SK-N-SH (cell line): ENCODE measurements at regions not wholly inside any gene's neighbourhood (a gene's known extent, or its start where the extent isn't known, plus 50 kb on each side); places are given as distances from the start of the nearest gene placed in this dataset.

ENCODE experiments used
- CTCF ChIA-PET: fragments of 300-600, 350-600 bp; formaldehyde crosslinking; extraction: SDS; loops from one replicate; lab custom pipeline; 2021; lab: Yijun Ruan, JAX
- POLR2A ChIA-PET: fragments of 350-600 bp; sonication (Branson Sonifier 250); formaldehyde crosslinking; extraction: SDS; loops from one replicate; lab custom pipeline; 2020; ENCODE audit warnings: antibody characterized with exemption, inconsistent platforms; lab: Yijun Ruan, JAX
- DNase-seq: peaks from one replicate; pipeline ENCODE4 v3.0.0; 2012
- H2AFZ ChIP-seq: fragments of 200-600 bp; sonication (generic); 2 replicates; pipeline ENCODE4 v1.8.1; 2016; ENCODE audit warnings: antibody characterized with exemption, mild to moderate bottlenecking, low read depth
- H3F3A ChIP-seq: fragments of 200-600 bp; sonication (generic); replicated peaks from 2 replicates; pipeline ENCODE3; 2016; ENCODE audit warnings: antibody characterized with exemption, mild to moderate bottlenecking; ENCODE audit not compliant: insufficient read depth
- H3K27ac ChIP-seq, 2 experiments: fragments of 200-500 bp in 1 of 2; fragments of 200-600 bp in 1 of 2; sonication (Bioruptor generic) in 1 of 2; sonication (generic), shearing (Covaris generic) in 1 of 2; 2 replicates each; pipeline versions ENCODE4 v1.5.1 to v1.6.1; 2014 to 2016; ENCODE audit warnings: low read depth in 2 of 2, inconsistent platforms in 1 of 2, low read length in 1 of 2, mild to moderate bottlenecking in 1 of 2, mixed read lengths in 1 of 2
- H3K27me3 ChIP-seq: fragments of 200-600 bp; sonication (generic), shearing (Covaris generic); 2 replicates; pipeline ENCODE4 v1.6.1; 2016; ENCODE audit warnings: mixed run types; ENCODE audit not compliant: insufficient read depth
- H3K36me3 ChIP-seq, 2 experiments: fragments of 200-500 bp in 1 of 2; fragments of 200-600 bp in 1 of 2; sonication (Bioruptor generic) in 1 of 2; sonication (generic) in 1 of 2; replicated peaks in 1 of 2; 2 replicates each; pipeline versions ENCODE3 to v1.5.1; 2014 to 2016; ENCODE audit warnings: low read length in 1 of 2, mild to moderate bottlenecking in 1 of 2; ENCODE audit not compliant: insufficient read depth in 2 of 2, control insufficient read depth in 1 of 2
- H3K4me1 ChIP-seq, 2 experiments: fragments of 200-500 bp in 1 of 2; fragments of 200-600 bp in 1 of 2; sonication (Bioruptor generic) in 1 of 2; sonication (generic), shearing (Covaris generic) in 1 of 2; 2 replicates each; pipeline versions ENCODE4 v1.5.1 to v1.6.1; 2014 to 2016; ENCODE audit warnings: low read depth in 1 of 2, low read length in 1 of 2, mixed run types in 1 of 2; ENCODE audit not compliant: insufficient read depth in 2 of 2, control insufficient read depth in 1 of 2
- H3K4me2 ChIP-seq: fragments of 200-600 bp; sonication (generic), shearing (Covaris generic); 2 replicates; pipeline ENCODE4 v1.6.1; 2017; ENCODE audit warnings: mixed run types
- H3K4me3 ChIP-seq, 2 experiments: fragments of 200-500 bp in 1 of 2; fragments of 200-600 bp in 1 of 2; sonication (Bioruptor generic) in 1 of 2; sonication (generic), shearing (Covaris generic) in 1 of 2; 2 replicates each; pipeline versions ENCODE4 v1.5.1 to v1.8.1; 2014 to 2016; ENCODE audit warnings: low read depth in 2 of 2, inconsistent platforms in 1 of 2, low read length in 1 of 2, mild to moderate bottlenecking in 1 of 2, mixed read lengths in 1 of 2, moderate library complexity in 1 of 2
- H3K79me2 ChIP-seq: fragments of 200-600 bp; sonication (generic); 2 replicates; pipeline ENCODE4 v1.8.1; 2017; ENCODE audit warnings: mild to moderate bottlenecking; ENCODE audit not compliant: insufficient read depth
- H3K9ac ChIP-seq: fragments of 200-600 bp; sonication (generic); 2 replicates; pipeline ENCODE4 v1.6.1; 2017; ENCODE audit warnings: mixed run types
- H3K9me2 ChIP-seq: fragments of 200-600 bp; sonication (generic); 2 replicates; pipeline ENCODE4 v1.6.1; 2017; ENCODE audit warnings: mixed run types
- H3K9me3 ChIP-seq: fragments of 200-600 bp; sonication (generic); 2 replicates; pipeline ENCODE4 v1.6.1; 2017; ENCODE audit warnings: mixed run types, mild to moderate bottlenecking, moderate library complexity
- H4K20me1 ChIP-seq: fragments of 200-600 bp; sonication (generic); 2 replicates; pipeline ENCODE4 v1.6.1; 2017; ENCODE audit warnings: mild to moderate bottlenecking, mixed run types; ENCODE audit not compliant: insufficient read depth
- CHD2 ChIP-seq: fragments of 150-350 bp; IDR thresholded peaks from 2 replicates; pipeline ENCODE4 v1.6.1; 2018; ENCODE audit warnings: low read length; ENCODE audit not compliant: partially characterized antibody
- EP300 ChIP-seq, 2 experiments: IDR thresholded peaks; 2 replicates each; pipeline versions ENCODE4 v1.4.0 to v1.6.1; 2012; ENCODE audit warnings: borderline replicate concordance in 1 of 2, low read depth in 1 of 2, low read length in 1 of 2
- EZH2phosphoT487 ChIP-seq: fragments of 200-600 bp; sonication (generic); IDR thresholded peaks from 2 replicates; pipeline ENCODE4 v1.6.1; 2017; ENCODE audit warnings: low read depth, mixed run types, mild to moderate bottlenecking, antibody characterized with exemption, moderate library complexity, borderline replicate concordance
- FOSL2 ChIP-seq: IDR thresholded peaks from 2 replicates; pipeline ENCODE4 v1.4.0; 2012; ENCODE audit warnings: low read depth, mild to moderate bottlenecking, moderate library complexity, borderline replicate concordance
- FOXM1 ChIP-seq: IDR thresholded peaks from 2 replicates; pipeline ENCODE4 v1.4.0; 2012; ENCODE audit warnings: low read depth, mild to moderate bottlenecking
- MEF2A ChIP-seq: IDR thresholded peaks from 2 replicates; pipeline ENCODE4 v1.4.0; 2012; ENCODE audit warnings: low read depth, borderline replicate concordance
- MXI1 ChIP-seq: IDR thresholded peaks from 2 replicates; pipeline ENCODE4 v1.6.1; 2012; ENCODE audit warnings: mild to moderate bottlenecking, low read depth, low read length, improper control_type of control experiment
- PBX3 ChIP-seq: IDR thresholded peaks from 2 replicates; pipeline ENCODE4; 2012
- POLR2AphosphoS5 ChIP-seq: IDR thresholded peaks from 2 replicates; pipeline ENCODE4 v1.6.1; 2012; ENCODE audit warnings: low read depth, low read length
- RAD21 ChIP-seq: IDR thresholded peaks from 2 replicates; pipeline ENCODE4 v1.6.1; 2012; ENCODE audit warnings: mild to moderate bottlenecking, low read length
- RCOR1 ChIP-seq: fragments of 150-350 bp; IDR thresholded peaks from 2 replicates; pipeline ENCODE4 v1.6.1; 2017; ENCODE audit warnings: antibody characterized with exemption, low read length
- RFX5 ChIP-seq: IDR thresholded peaks from 2 replicates; pipeline ENCODE4 v1.6.1; 2012; ENCODE audit warnings: mild to moderate bottlenecking, improper control_type of control experiment, low read length
- RXRA ChIP-seq: IDR thresholded peaks from 2 replicates; pipeline ENCODE4 v1.4.0; 2012; ENCODE audit warnings: low read depth, mild to moderate bottlenecking, borderline replicate concordance
- SIN3A ChIP-seq: IDR thresholded peaks from 2 replicates; pipeline ENCODE4 v1.6.1; 2012; ENCODE audit warnings: low read depth, mild to moderate bottlenecking, low read length, moderate library complexity, borderline replicate concordance
- SMC3 ChIP-seq: IDR thresholded peaks from 2 replicates; pipeline ENCODE4 v1.6.1; 2012; ENCODE audit warnings: low read depth, low read length, improper control_type of control experiment
- TAF1 ChIP-seq: IDR thresholded peaks from 2 replicates; pipeline ENCODE4 v1.6.1; 2012; ENCODE audit warnings: low read depth, mild to moderate bottlenecking, low read length, moderate library complexity, borderline replicate concordance
- TCF12 ChIP-seq: IDR thresholded peaks from 2 replicates; pipeline ENCODE4 v1.4.0; 2012
- TEAD4 ChIP-seq: IDR thresholded peaks from 2 replicates; pipeline ENCODE4 v1.4.0; 2012; ENCODE audit warnings: mild to moderate bottlenecking, borderline replicate concordance; ENCODE audit not compliant: insufficient read depth
- USF1 ChIP-seq: IDR thresholded peaks from 2 replicates; pipeline ENCODE4 v1.4.0; 2012; ENCODE audit warnings: low read depth, borderline replicate concordance
- USF2 ChIP-seq: fragments of 150-350 bp; IDR thresholded peaks from 2 replicates; pipeline ENCODE4 v1.6.1; 2017; ENCODE audit warnings: antibody characterized with exemption, low read length, low read depth, borderline replicate concordance
- YY1 ChIP-seq: IDR thresholded peaks from 2 replicates; pipeline ENCODE4 v1.4.0; 2012; ENCODE audit warnings: low read depth, mild to moderate bottlenecking
- WGBS: methylation state at CpG from one replicate; pipeline ENCODE4 v1.1.6; 2017; ENCODE audit warnings: low lambda C conversion rate; 5-methylcytosine and 5-hydroxymethylcytosine counted together

- no peak for TF ChIP-seq EZH2phosphoT487
- no peak for TF ChIP-seq EP300 (IDR thresholded peaks at IDR 0.05; ENCODE audit: borderline replicate concordance in 1 of 2, low read depth in 1 of 2, low read length in 1 of 2)
Observed at GRCh38 chr5:52041842-52042241, 658.6 kb downstream of the ISL1 start (continued).

- no peak overlapping the region for H3K27ac ChIP-seq
- no peaks in the 10 kb centered on the region; a peak in 1 of 4 replicates for H3K4me1 ChIP-seq
- H3F3A ChIP-seq: no peaks in the 10 kb centered on the region
- no peaks in the 10 kb centered on the region for H3K9me3 ChIP-seq
- H3K4me2 ChIP-seq: no peak overlapping the region
- DNase-seq: no peak
- H4K20me1 ChIP-seq: no peaks in the 10 kb centered on the region
- WGBS: 44% methylated on average over 4 of the region's 4 CpGs
- TF ChIP-seq FOSL2: no peak
- TF ChIP-seq RCOR1: no peak
- TF ChIP-seq FOXM1: no peak
- TF ChIP-seq RFX5: no peak
- TF ChIP-seq RXRA: no peak
- no peak for TF ChIP-seq USF1
- TF ChIP-seq TEAD4: no peak
- TF ChIP-seq RAD21: no peak
- TF ChIP-seq YY1: no peak
- no peak for TF ChIP-seq MEF2A
- TF ChIP-seq MXI1: no peak
- no peak for TF ChIP-seq EP300 (IDR thresholded peaks at IDR 0.05; ENCODE audit: borderline replicate concordance in 1 of 2, low read depth in 1 of 2, low read length in 1 of 2)
- no peak for TF ChIP-seq POLR2AphosphoS5
- TF ChIP-seq CHD2: no peak
- TF ChIP-seq, all 33 proteins: peak for 0
- no peak overlapping the region for H2AFZ ChIP-seq
- no peak overlapping the region for H3K4me3 ChIP-seq
- no peaks in the 10 kb centered on the region for H3K9me2 ChIP-seq
- ChIA-PET CTCF (interaction anchor here (1.4 kb wide), 1 partner anchor 15 kb away, joined by 3 read pairs; no protein-coding TSS in a partner anchor), POLR2A (no interaction called here)
- H3K79me2 ChIP-seq: no peaks in the 10 kb centered on the region
- H3K36me3 ChIP-seq: no peaks in the 10 kb centered on the region
- no peaks in the 10 kb centered on the region for H3K27me3 ChIP-seq
- H3K9ac ChIP-seq: no peak overlapping the region
Observed at GRCh38 chr5:52043137-52043536, 659.9 kb downstream of the ISL1 start.

- no peak for TF ChIP-seq MXI1
- TF ChIP-seq TAF1: no peak
- no peak for TF ChIP-seq USF2
- no peak for TF ChIP-seq PBX3
- no peak for TF ChIP-seq TEAD4
- TF ChIP-seq YY1: no peak
- no peak for TF ChIP-seq SMC3
- no peak for TF ChIP-seq SIN3A
- TF ChIP-seq RXRA: no peak
- TF ChIP-seq EZH2phosphoT487: no peak
- no peak for TF ChIP-seq TCF12
- no peak for TF ChIP-seq EP300 (IDR thresholded peaks at IDR 0.05; ENCODE audit: borderline replicate concordance in 1 of 2, low read depth in 1 of 2, low read length in 1 of 2)
- Histone ChIP-seq H3K79me2 (no peaks in the 10 kb centered on the region), H3K9ac (no peak overlapping the region), H3K4me3 (no peak overlapping the region), H3K4me2 (no peak overlapping the region), H3K4me1 (no peaks in the 10 kb centered on the region; a peak in 1 of 4 replicates), H3K36me3 (no peaks in the 10 kb centered on the region), H3F3A (no peaks in the 10 kb centered on the region), H3K9me3 (no peaks in the 10 kb centered on the region), H3K9me2 (no peaks in the 10 kb centered on the region), H2AFZ (no peak overlapping the region), H4K20me1 (no peaks in the 10 kb centered on the region), H3K27ac (no peak overlapping the region; a peak in 1 of 4 replicates), H3K27me3 (no peaks in the 10 kb centered on the region)
- no peak for DNase-seq
- POLR2A ChIA-PET: no interaction called here
- CTCF ChIA-PET: interaction anchor here (1.4 kb wide), 1 partner anchor 15 kb away, joined by 3 read pairs; no protein-coding TSS in a partner anchor
- 35% methylated on average over 3 of the region's 3 CpGs for WGBS
Observed at GRCh38 chr5:52043543-52043942, 660.3 kb downstream of the ISL1 start.
